ENCODE measurements at regions not wholly inside any gene's neighbourhood (a gene's known extent, or its start where the extent isn't known, plus 50 kb on each side); places are given as distances from the start of the nearest gene placed in this dataset.

DNA sequence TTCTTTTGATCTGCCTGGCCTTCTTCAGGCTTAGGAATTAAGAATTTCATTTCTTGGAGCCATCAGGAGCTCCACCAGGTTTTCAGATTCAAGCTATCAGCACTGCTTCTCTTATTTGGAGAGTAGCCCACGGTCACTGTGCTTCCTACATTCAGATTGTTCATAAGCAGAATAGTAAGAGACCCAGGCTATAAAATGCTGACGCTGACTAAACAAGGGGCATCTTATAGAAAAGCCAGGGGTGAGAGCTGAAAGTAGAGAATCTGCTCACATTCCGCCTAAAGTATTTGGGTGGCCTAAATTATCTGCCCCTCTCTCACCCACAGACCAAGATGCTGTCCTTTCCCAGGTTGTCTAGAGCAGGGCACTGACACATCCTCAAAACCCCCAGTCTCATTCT is 120.3 kb upstream of the SULT1C3 start:
- Mint-ChIP-seq H3K36me3 (ENCODE audit: insufficient read depth, unreplicated experiment) (no peaks in the 10 kb centered on the region), H3K27me3 (ENCODE audit: insufficient read depth, unreplicated experiment) (peaks cover 31% of the 10 kb centered on the region), H3K9me3 (ENCODE audit: unreplicated experiment) (no peaks in the 10 kb centered on the region), H3K4me3 (ENCODE audit: unreplicated experiment) (no peak overlapping the region), H3K4me1 (ENCODE audit: insufficient read depth, unreplicated experiment) (no peaks in the 10 kb centered on the region), H3K27ac (ENCODE audit: low read depth, unreplicated experiment) (no peak overlapping the region)
- no TSS peak for BruUV-seq (replicated peaks)
- intact Hi-C loops (cut with micrococcal nuclease): no loop called here
- DNase-seq (ENCODE audit: unreplicated experiment): no peak
- ChIA-PET CTCF (no interaction called here), POLR2A (no interaction called here)
- no peak for TF ChIP-seq CTCF (IDR thresholded peaks at IDR 0.05; ENCODE audit: unreplicated experiment)

DNA sequence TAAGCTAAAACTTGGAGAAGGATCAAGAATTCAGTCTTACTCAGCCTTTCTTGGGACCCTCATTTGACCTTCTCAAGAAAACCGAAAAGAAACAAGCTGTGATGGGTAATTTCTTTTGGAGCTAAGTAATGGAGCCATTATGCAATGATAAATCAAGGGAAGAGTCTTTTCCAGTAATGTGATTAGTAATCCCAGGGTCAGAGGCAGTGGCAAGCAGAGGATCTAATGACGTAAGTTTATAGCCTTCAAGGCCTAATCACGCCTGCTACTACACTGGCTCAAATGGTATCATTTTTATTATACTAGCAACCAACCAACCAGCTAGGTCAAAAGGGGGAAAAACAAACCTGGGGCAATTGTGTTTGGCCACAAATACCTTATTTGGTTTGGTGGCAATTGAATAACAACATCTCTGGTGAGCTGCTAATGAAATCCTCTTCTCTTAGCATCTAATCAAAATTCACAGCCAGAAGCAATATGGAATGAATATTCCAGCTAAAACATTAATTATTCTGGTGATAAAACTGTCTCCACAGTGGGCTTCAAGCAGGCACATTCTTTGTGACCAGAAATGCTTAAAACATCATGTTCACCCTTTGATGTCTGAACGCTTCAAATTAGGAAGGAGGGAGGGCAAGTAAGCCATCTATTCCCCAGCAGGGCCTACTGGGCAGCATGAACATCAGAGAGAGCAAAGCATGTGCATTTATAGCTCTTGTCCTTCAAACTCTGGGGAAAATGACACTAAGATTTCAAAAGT is 114.9 kb upstream of the SULT1C3 start:
- no peak for TF ChIP-seq CTCF (IDR thresholded peaks at IDR 0.05; ENCODE audit: unreplicated experiment)
- Mint-ChIP-seq H3K36me3 (ENCODE audit: insufficient read depth, unreplicated experiment) (no peaks in the 10 kb centered on the region), H3K27me3 (ENCODE audit: insufficient read depth, unreplicated experiment) (peaks cover 33% of the 10 kb centered on the region), H3K4me1 (ENCODE audit: insufficient read depth, unreplicated experiment) (no peaks in the 10 kb centered on the region), H3K4me3 (ENCODE audit: unreplicated experiment) (no peak overlapping the region), H3K9me3 (ENCODE audit: unreplicated experiment) (no peaks in the 10 kb centered on the region), H3K27ac (ENCODE audit: low read depth, unreplicated experiment) (no peak overlapping the region)
- CTCF ChIA-PET: interaction anchor here (0.6 to 1.3 kb wide), 4 partner anchors 9 to 879 kb away, joined by 3 read pairs; no protein-coding TSS in a partner anchor
- POLR2A ChIA-PET: no interaction called here
- no peak for DNase-seq (ENCODE audit: unreplicated experiment)
- BruUV-seq (replicated peaks): no TSS peak
- intact Hi-C loops (cut with micrococcal nuclease): no loop called here

DNA sequence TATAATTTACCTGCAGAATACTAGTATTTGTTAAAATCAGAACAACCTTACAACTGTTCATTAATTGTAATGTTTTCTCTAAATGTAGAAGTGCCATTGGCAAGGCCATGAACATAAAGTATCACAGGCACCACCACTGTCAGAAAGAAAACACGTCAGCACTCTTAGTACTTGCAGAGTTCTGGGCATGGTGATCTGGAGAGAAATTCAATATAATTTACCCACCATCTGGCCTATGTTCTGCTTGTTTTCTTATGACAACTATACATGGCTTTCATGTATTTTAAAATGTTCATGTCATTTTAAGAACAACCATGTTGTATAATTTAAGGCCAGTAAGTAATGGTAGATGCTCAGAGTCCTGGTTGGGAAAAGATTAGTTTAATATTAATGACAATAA is 114.2 kb upstream of the SULT1C3 start:
- no peak for DNase-seq (ENCODE audit: unreplicated experiment)
- CTCF ChIA-PET: interaction anchor here (0.6 kb wide), 1 partner anchor 880 kb away, joined by 3 read pairs; no protein-coding TSS in a partner anchor
- intact Hi-C loops (cut with micrococcal nuclease): no loop called here
- Mint-ChIP-seq H3K4me3 (ENCODE audit: unreplicated experiment) (no peak overlapping the region), H3K4me1 (ENCODE audit: insufficient read depth, unreplicated experiment) (no peaks in the 10 kb centered on the region), H3K36me3 (ENCODE audit: insufficient read depth, unreplicated experiment) (no peaks in the 10 kb centered on the region), H3K27me3 (ENCODE audit: insufficient read depth, unreplicated experiment) (peaks cover 39% of the 10 kb centered on the region), H3K27ac (ENCODE audit: low read depth, unreplicated experiment) (no peak overlapping the region), H3K9me3 (ENCODE audit: unreplicated experiment) (no peaks in the 10 kb centered on the region)
- BruUV-seq (replicated peaks): no TSS peak
- no peak for TF ChIP-seq CTCF (IDR thresholded peaks at IDR 0.05; ENCODE audit: unreplicated experiment)
- POLR2A ChIA-PET: no interaction called here

- H3K27me3 Mint-ChIP-seq (ENCODE audit: insufficient read depth, unreplicated experiment): peaks cover 51% of the 10 kb centered on the region
- H3K36me3 Mint-ChIP-seq (ENCODE audit: insufficient read depth, unreplicated experiment): peaks cover 7% of the 10 kb centered on the region
- no peak overlapping the region for H3K27ac Mint-ChIP-seq (ENCODE audit: low read depth, unreplicated experiment)
- H3K4me3 Mint-ChIP-seq (ENCODE audit: unreplicated experiment): no peak overlapping the region
- POLR2A ChIA-PET: interaction anchor here (0.6 kb wide), 1 partner anchor 11 kb away, joined by 4 read pairs; no protein-coding TSS in a partner anchor
- TF ChIP-seq CTCF (IDR thresholded peaks at IDR 0.05; ENCODE audit: unreplicated experiment): no peak
- DNase-seq (ENCODE audit: unreplicated experiment): no peak
- no peaks in the 10 kb centered on the region for H3K9me3 Mint-ChIP-seq (ENCODE audit: unreplicated experiment)
- H3K4me1 Mint-ChIP-seq (ENCODE audit: insufficient read depth, unreplicated experiment): no peaks in the 10 kb centered on the region
- intact Hi-C loops (cut with micrococcal nuclease): no loop called here
- no TSS peak for BruUV-seq (replicated peaks)
- CTCF ChIA-PET: interaction anchor here (0.7 kb wide), 2 partner anchors 56 to 98 kb away, joined by 3 read pairs; no protein-coding TSS in a partner anchor
Observed at GRCh38 chr2:108128249-108128648, 111.5 kb upstream of the SULT1C3 start.
